ENCODE measurements at regions not wholly inside any gene's neighbourhood (a gene's known extent, or its start where the extent isn't known, plus 50 kb on each side); places are given as distances from the start of the nearest gene placed in this dataset.

GRCh38 chr4:41385481-41385880 lies 128.8 kb downstream of the UCHL1 start:
- peak overlapping the region; percentile 14; the same call in 1 of the 2 replicates for H3K27ac ChIP-seq
- no peaks in the 10 kb centered on the region for H3K36me3 ChIP-seq (ENCODE audit: insufficient read depth, low read length)
- no peak overlapping the region for H3K9ac ChIP-seq (ENCODE audit: insufficient read length)
- TF ChIP-seq POLR2AphosphoS5 (IDR thresholded peaks at IDR 0.05; ENCODE audit: borderline replicate concordance, low read depth, low read length) (no peak), EZH2 (IDR thresholded peaks at IDR 0.05) (no peak), FOXP2 (optimal IDR thresholded peaks at IDR 0.05; ENCODE audit: control extremely low read depth, extremely low read length, insufficient read depth) (no peak)
- DNase-seq (ENCODE audit: low read depth, low spot score): no peak
- peak overlapping the region; percentile 29; the same call in 1 of the 2 replicates for H3K4me3 ChIP-seq
- H3K9me3 ChIP-seq (ENCODE audit: low read depth, low read length): no peaks in the 10 kb centered on the region

GRCh38 chr4:41388080-41388479 lies 131.4 kb downstream of the UCHL1 start:
- DNase-seq (ENCODE audit: low read depth, low spot score): no peak
- H3K27ac ChIP-seq: no peak overlapping the region
- no peak overlapping the region for H3K9ac ChIP-seq (ENCODE audit: insufficient read length)
- TF ChIP-seq EZH2 (IDR thresholded peaks at IDR 0.05) (no peak), FOXP2 (optimal IDR thresholded peaks at IDR 0.05; ENCODE audit: control extremely low read depth, extremely low read length, insufficient read depth) (no peak), POLR2AphosphoS5 (IDR thresholded peaks at IDR 0.05; ENCODE audit: borderline replicate concordance, low read depth, low read length) (no peak)
- H3K4me3 ChIP-seq: no peak overlapping the region
- H3K36me3 ChIP-seq (ENCODE audit: insufficient read depth, low read length): no peaks in the 10 kb centered on the region
- H3K9me3 ChIP-seq (ENCODE audit: low read depth, low read length): no peaks in the 10 kb centered on the region

- no peak for TF ChIP-seq FOXP2 (optimal IDR thresholded peaks at IDR 0.05; ENCODE audit: control extremely low read depth, extremely low read length, insufficient read depth)
- TF ChIP-seq EZH2 (IDR thresholded peaks at IDR 0.05): no peak
- TF ChIP-seq POLR2AphosphoS5 (IDR thresholded peaks at IDR 0.05; ENCODE audit: borderline replicate concordance, low read depth, low read length): no peak
- Histone ChIP-seq H3K4me3 (no peak overlapping the region), H3K27ac (no peak overlapping the region), H3K9ac (ENCODE audit: insufficient read length) (no peak overlapping the region), H3K9me3 (ENCODE audit: low read depth, low read length) (no peaks in the 10 kb centered on the region), H3K36me3 (ENCODE audit: insufficient read depth, low read length) (no peaks in the 10 kb centered on the region)
- no peak for DNase-seq (ENCODE audit: low read depth, low spot score)
Observed at GRCh38 chr4:41389356-41389755, 132.6 kb downstream of the UCHL1 start.

- no peak for DNase-seq (ENCODE audit: low read depth, low spot score)
- no peaks in the 10 kb centered on the region for H3K36me3 ChIP-seq (ENCODE audit: insufficient read depth, low read length)
- H3K9ac ChIP-seq (ENCODE audit: insufficient read length): no peak overlapping the region
- no peaks in the 10 kb centered on the region for H3K9me3 ChIP-seq (ENCODE audit: low read depth, low read length)
- H3K4me3 ChIP-seq: no peak overlapping the region
- no peak for TF ChIP-seq EZH2 (IDR thresholded peaks at IDR 0.05)
- no peak for TF ChIP-seq POLR2AphosphoS5 (IDR thresholded peaks at IDR 0.05; ENCODE audit: borderline replicate concordance, low read depth, low read length)
- no peak overlapping the region for H3K27ac ChIP-seq
Observed at GRCh38 chr4:41390661-41391060, 133.9 kb downstream of the UCHL1 start.

- no peak overlapping the region for H3K4me3 ChIP-seq
- H3K9ac ChIP-seq (ENCODE audit: insufficient read length): no peak overlapping the region
- H3K27ac ChIP-seq: no peak overlapping the region
- TF ChIP-seq POLR2AphosphoS5 (IDR thresholded peaks at IDR 0.05; ENCODE audit: borderline replicate concordance, low read depth, low read length) (no peak), FOXP2 (optimal IDR thresholded peaks at IDR 0.05; ENCODE audit: control extremely low read depth, extremely low read length, insufficient read depth) (no peak), EZH2 (IDR thresholded peaks at IDR 0.05) (no peak)
- DNase-seq (ENCODE audit: low read depth, low spot score): no peak
- no peaks in the 10 kb centered on the region for H3K9me3 ChIP-seq (ENCODE audit: low read depth, low read length)
- H3K36me3 ChIP-seq (ENCODE audit: insufficient read depth, low read length): no peaks in the 10 kb centered on the region
Observed at GRCh38 chr4:41391271-41391670, 134.5 kb downstream of the UCHL1 start.

GRCh38 chr4:41394481-41394894 lies 137.8 kb downstream of the UCHL1 start:
- no peak for DNase-seq (ENCODE audit: low read depth, low spot score)
- Histone ChIP-seq H3K4me3 (no peak overlapping the region), H3K9me3 (ENCODE audit: low read depth, low read length) (no peaks in the 10 kb centered on the region), H3K36me3 (ENCODE audit: insufficient read depth, low read length) (no peaks in the 10 kb centered on the region), H3K9ac (ENCODE audit: insufficient read length) (no peak overlapping the region), H3K27ac (no peak overlapping the region)
- TF ChIP-seq POLR2AphosphoS5 (IDR thresholded peaks at IDR 0.05; ENCODE audit: borderline replicate concordance, low read depth, low read length) (no peak), EZH2 (IDR thresholded peaks at IDR 0.05) (no peak), FOXP2 (optimal IDR thresholded peaks at IDR 0.05; ENCODE audit: control extremely low read depth, extremely low read length, insufficient read depth) (no peak)

- Histone ChIP-seq H3K9ac (ENCODE audit: insufficient read length) (no peak overlapping the region), H3K4me3 (no peak overlapping the region), H3K27ac (no peak overlapping the region), H3K36me3 (ENCODE audit: insufficient read depth, low read length) (no peaks in the 10 kb centered on the region), H3K9me3 (ENCODE audit: low read depth, low read length) (no peaks in the 10 kb centered on the region)
- no peak for DNase-seq (ENCODE audit: low read depth, low spot score)
- TF ChIP-seq FOXP2 (optimal IDR thresholded peaks at IDR 0.05; ENCODE audit: control extremely low read depth, extremely low read length, insufficient read depth) (no peak), POLR2AphosphoS5 (IDR thresholded peaks at IDR 0.05; ENCODE audit: borderline replicate concordance, low read depth, low read length) (no peak)
Observed at GRCh38 chr4:41396214-41396613, 139.5 kb downstream of the UCHL1 start.

GRCh38 chr4:41396869-41397268 lies 140.1 kb downstream of the UCHL1 start:
- Histone ChIP-seq H3K4me3 (no peak overlapping the region), H3K36me3 (ENCODE audit: insufficient read depth, low read length) (no peaks in the 10 kb centered on the region), H3K27ac (no peak overlapping the region), H3K9ac (ENCODE audit: insufficient read length) (no peak overlapping the region), H3K9me3 (ENCODE audit: low read depth, low read length) (no peaks in the 10 kb centered on the region)
- no peak for DNase-seq (ENCODE audit: low read depth, low spot score)
- no peak for TF ChIP-seq EZH2 (IDR thresholded peaks at IDR 0.05)
- no peak for TF ChIP-seq FOXP2 (optimal IDR thresholded peaks at IDR 0.05; ENCODE audit: control extremely low read depth, extremely low read length, insufficient read depth)
- TF ChIP-seq POLR2AphosphoS5 (IDR thresholded peaks at IDR 0.05; ENCODE audit: borderline replicate concordance, low read depth, low read length): no peak

- Histone ChIP-seq H3K4me3 (peak overlapping the region; percentile 8; the same call in 1 of the 2 replicates), H3K9ac (ENCODE audit: insufficient read length) (peak overlapping the region; percentile 21), H3K27ac (peak overlapping the region; percentile 37; the same call in 1 of the 2 replicates), H3K36me3 (ENCODE audit: insufficient read depth, low read length) (no peaks in the 10 kb centered on the region), H3K9me3 (ENCODE audit: low read depth, low read length) (no peaks in the 10 kb centered on the region)
- TF ChIP-seq FOXP2 (optimal IDR thresholded peaks at IDR 0.05; ENCODE audit: control extremely low read depth, extremely low read length, insufficient read depth): no peak
- no peak for TF ChIP-seq POLR2AphosphoS5 (IDR thresholded peaks at IDR 0.05; ENCODE audit: borderline replicate concordance, low read depth, low read length)
- TF ChIP-seq EZH2 (IDR thresholded peaks at IDR 0.05): no peak
- DNase-seq (ENCODE audit: low read depth, low spot score): no peak
Observed at GRCh38 chr4:41399231-41399630, 138.7 kb upstream of the LIMCH1 start.
